ENCODE measurements at regions not wholly inside any gene's neighbourhood (a gene's known extent, or its start where the extent isn't known, plus 50 kb on each side); places are given as distances from the start of the nearest gene placed in this dataset.

GRCh38 chr11:69348414-69349235, 54.7 kb downstream of the MYEOV start:
- DNase-seq, result no peak

GRCh38 chr11:69350040-69350439, 56.1 kb downstream of the MYEOV start:
- DNase-seq, result no peak

DNA sequence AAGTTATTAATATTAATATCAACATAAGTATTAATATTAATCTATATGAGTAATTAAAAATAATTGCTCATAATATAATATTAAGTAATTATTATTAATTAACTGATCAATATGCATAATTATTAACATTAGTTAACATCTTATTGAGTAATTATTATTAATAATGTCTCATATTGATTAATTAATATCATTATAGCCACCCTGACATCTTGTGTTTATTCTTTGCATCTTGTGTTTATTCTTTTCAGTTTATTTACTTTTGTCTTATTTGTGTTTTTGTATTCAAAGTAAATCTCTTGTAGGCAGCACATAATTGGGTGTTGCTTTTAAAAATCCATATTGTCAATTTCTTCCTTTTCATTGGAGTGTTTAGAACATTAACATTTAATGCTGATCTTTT, 56.6 kb downstream of the MYEOV start:
- DNase-seq, result no peak

GRCh38 chr11:69351460-69351859, 57.5 kb downstream of the MYEOV start:
- DNase-seq, result no peak

GRCh38 chr11:69352166-69352565, 58.2 kb downstream of the MYEOV start:
- no peak for DNase-seq

GRCh38 chr11:69352715-69353319, 58.9 kb downstream of the MYEOV start:
- DNase-seq, result no peak

- no peak for DNase-seq
These were observed 60.0 kb downstream of the MYEOV start for GRCh38 chr11:69353696-69354544.

DNA sequence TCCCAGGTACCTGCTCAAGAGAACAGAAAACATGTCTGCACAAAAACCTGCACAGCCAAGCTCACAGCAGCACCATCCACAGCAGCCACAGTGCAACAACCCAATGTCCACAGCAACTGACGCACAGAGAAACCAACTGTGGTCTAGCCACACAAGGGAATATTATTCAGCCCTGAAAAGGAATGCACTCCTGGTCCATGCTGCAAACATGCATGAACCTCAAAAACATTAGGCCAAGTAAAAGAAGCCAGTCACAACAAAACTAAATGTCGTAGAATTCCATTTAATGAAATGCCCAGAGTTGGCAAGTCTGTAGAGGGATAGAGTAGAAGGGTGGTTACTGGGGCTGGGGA, 60.6 kb downstream of the MYEOV start:
- DNase-seq, result no peak

DNA sequence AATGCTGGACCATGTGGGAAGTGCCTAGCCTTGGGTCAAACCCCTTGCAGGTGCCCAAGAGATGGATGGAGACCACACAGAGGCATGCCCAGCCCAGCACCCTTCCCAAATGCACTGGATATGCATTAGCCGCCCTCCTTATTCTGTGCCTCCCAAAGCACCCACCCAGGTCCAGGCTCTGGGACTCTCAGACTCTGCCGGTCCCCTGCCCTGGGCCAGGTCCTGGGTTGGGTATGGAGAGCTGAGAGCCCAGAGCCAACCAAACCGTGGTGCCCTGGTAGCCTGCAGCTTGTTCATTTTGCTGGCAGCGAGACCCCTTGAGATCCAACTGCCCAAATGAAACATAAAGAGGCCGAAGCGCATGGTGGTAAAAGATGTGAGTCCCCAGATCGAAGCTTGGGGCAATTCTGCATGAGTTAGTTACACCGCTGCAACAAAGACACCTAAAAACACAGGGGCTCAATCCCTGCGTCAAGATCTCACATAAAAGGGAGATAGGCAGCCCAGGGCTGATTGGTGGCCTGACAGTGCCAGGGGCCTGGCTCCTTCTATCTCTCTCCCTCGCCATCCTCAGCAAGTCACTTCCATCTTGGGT, 61.5 kb downstream of the MYEOV start:
- DNase-seq, result no peak

- DNase-seq, result no peak
These were observed 62.2 kb downstream of the MYEOV start for GRCh38 chr11:69355959-69356702.

DNA sequence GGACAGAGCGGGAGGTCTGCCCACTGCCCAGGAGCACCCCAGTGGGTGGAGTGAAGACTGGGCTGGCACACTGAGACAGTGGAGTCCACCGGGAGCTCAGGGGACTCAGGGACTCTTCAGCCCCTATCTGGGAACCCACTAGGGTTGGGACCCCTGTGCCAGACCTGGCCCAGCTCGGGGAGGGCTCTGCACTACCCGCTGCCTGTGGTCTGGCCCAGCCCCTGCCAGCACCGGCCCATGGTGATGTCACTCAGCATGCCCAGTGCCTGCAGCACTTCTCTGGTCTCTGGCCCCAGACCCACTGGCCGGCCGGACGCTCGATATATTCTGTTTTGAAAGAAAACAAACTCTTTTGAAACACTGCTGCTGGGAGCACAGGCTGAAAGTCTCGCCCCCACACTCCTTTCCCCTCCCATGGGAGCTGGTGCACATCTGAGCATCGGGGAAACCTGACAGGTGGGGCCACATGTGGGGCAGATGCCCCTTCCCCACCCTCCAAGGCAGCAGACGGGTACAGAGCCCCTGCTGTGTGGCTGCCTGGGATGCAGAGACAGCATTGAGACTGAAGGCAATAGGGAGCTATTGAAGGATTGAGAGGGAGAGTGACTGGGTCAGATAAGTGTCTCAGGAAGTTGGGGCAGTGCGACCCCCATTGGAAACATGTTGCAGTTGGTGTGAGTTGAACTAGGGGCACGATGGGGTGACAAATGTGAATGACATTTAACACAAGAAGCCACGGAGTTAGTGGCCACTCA, 62.9 kb downstream of the MYEOV start:
- no peak for DNase-seq

GRCh38 chr11:69357458-69358397, 63.8 kb downstream of the MYEOV start:
- DNase-seq, result no peak

- no peak for DNase-seq
These were observed 64.6 kb downstream of the MYEOV start for GRCh38 chr11:69358398-69359020.

- DNase-seq, result no peak
These were observed 66.0 kb downstream of the MYEOV start for GRCh38 chr11:69359735-69360480.

- DNase-seq, result no peak
These were observed 66.7 kb downstream of the MYEOV start for GRCh38 chr11:69360606-69361005.

- no peak for DNase-seq
These were observed 67.1 kb downstream of the MYEOV start for GRCh38 chr11:69361048-69361447.

DNA sequence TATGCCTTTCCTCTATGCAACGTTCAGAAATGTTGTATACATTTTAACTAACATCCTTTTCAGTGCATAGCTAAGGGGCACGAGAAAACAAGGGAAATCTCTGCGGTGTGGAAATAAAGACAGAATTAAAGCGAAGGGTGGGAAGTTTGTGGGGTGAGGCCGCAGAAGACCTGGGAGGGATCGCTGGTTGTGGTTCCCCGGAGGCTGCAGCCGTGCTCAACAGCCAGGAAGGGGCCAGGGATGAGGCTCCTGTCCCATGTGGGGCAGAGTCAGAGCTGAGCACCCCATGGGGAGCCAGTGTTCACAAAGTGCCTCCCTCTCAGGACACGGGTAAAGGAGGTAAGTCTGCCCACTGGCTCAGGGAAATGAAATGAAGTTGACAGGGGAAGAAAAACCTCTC, 67.5 kb downstream of the MYEOV start:
- no peak for DNase-seq

DNA sequence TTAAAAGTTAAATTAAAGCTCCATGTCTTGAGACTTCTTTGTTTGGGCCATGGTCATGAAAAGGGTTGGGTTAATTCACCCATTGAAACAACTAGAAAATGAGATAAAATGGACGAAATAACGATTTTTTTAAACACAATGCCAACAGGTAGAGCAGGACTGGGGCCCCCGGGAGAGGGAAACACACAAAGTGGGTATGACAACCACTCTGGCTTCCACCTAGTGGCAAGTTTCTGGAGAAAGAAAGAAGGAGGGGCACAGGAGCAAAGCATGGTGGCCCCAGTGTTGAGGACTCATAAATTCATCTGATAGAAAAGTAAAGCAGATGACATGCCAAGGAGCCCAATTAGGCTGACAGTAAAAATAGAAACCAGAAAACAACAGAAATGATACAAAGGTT, 68.4 kb downstream of the MYEOV start:
- DNase-seq, result no peak

DNA sequence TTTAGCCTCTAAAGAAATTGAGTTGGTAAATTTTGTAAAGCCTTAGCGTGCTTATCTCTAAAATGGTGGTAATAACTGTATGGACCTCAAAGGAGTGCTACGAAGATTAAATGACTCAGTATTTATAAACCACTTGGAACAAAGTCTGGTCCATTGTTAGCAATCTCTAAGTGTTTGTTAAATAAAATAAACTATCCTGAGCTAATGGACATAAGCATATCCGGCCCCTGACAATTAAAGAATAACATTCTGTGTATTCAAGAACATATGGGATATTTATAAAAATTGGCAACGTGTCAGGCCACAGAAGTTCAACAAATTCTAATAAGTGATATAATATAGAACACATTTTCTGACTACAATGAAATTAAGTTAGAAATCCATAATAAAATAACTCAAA, 71.0 kb downstream of the MYEOV start:
- DNase-seq, result peak; percentile 26

DNA sequence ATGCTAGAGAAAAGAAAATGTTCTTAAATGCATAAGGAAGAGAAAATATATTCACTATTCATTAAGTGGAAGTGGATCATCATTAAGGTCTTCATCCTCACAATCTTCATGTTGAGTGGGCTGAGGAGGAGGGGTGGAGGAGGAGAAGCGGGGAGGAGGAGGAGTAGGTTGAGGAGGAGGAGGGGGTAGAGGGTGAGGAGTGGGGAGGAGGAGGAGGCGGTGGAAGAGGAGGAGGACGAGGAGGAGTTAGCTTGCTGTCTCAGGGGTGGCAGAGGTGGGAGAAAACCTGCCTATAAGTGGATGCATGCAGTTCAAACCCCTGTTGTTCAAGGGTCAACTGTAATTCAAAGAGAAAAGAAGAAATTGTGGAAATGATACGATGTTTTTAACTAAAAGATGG, 71.6 kb downstream of the MYEOV start:
- DNase-seq, result no peak

All from DMS53 (cell line).